ENCODE measurements at regions not wholly inside any gene's neighbourhood (a gene's known extent, or its start where the extent isn't known, plus 50 kb on each side); places are given as distances from the start of the nearest gene placed in this dataset.

DNA sequence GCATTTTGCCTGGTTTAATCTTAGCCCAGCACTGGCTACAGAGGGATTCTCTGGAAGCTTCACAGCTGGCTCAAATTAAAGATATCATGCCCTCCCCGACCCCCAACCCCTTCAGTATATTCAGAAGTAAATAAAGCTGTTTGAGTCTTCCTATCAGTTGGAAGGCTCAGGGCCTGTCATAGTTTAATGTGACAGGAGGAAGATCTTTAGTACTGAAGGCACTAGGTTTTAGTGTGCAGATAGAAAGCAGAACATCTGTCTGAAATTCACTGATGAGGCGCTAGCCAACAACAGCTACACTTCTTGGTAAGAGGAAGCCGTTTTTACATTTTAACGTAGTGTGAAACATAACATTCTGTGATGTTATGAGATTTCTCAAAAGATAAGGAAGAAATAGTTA is 969.1 kb upstream of the CDH2 start:
- Histone ChIP-seq H3K27ac (replicated peaks) (no peak overlapping the region), H3K27me3 (ENCODE audit: low read depth) (no peaks in the 10 kb centered on the region), H3K36me3 (no peaks in the 10 kb centered on the region), H3K4me3 (no peak overlapping the region), H3K9me3 (replicated peaks) (peaks cover 4% of the 10 kb centered on the region), H3K4me1 (no peaks in the 10 kb centered on the region)
- intact Hi-C loops (cut with micrococcal nuclease) = no loop called here
- DNase-seq = no peak
- TF ChIP-seq, protein P1, sequence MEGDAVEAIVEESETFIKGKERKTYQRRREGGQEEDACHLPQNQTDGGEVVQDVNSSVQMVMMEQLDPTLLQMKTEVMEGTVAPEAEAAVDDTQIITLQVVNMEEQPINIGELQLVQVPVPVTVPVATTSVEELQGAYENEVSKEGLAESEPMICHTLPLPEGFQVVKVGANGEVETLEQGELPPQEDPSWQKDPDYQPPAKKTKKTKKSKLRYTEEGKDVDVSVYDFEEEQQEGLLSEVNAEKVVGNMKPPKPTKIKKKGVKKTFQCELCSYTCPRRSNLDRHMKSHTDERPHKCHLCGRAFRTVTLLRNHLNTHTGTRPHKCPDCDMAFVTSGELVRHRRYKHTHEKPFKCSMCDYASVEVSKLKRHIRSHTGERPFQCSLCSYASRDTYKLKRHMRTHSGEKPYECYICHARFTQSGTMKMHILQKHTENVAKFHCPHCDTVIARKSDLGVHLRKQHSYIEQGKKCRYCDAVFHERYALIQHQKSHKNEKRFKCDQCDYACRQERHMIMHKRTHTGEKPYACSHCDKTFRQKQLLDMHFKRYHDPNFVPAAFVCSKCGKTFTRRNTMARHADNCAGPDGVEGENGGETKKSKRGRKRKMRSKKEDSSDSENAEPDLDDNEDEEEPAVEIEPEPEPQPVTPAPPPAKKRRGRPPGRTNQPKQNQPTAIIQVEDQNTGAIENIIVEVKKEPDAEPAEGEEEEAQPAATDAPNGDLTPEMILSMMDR (IDR thresholded peaks at IDR 0.05; ENCODE audit: borderline replicate concordance) = no peak

DNA sequence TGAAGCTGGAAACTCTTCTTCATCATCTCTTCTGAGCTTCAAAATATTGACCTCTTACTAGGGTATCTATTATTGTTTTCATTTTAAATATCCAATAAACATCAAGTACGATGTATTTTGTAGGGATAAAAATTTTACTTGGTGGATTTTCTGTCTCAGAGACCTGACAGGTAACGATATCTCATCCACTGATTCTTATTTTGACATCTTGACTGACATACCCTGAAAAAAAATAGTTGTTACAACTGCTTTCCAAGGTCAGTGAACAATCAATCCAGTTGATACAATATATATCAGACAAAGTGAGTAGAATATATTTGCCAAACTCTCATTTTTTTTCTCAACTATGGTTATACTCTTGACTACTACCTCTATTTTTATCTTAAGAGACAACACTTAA is 963.7 kb upstream of the CDH2 start:
- Histone ChIP-seq H3K27ac (replicated peaks) (no peak overlapping the region), H3K4me1 (no peaks in the 10 kb centered on the region), H3K4me3 (no peak overlapping the region), H3K36me3 (no peaks in the 10 kb centered on the region), H3K27me3 (ENCODE audit: low read depth) (no peaks in the 10 kb centered on the region), H3K9me3 (replicated peaks) (peaks cover 4% of the 10 kb centered on the region)
- intact Hi-C loops (cut with micrococcal nuclease) = no loop called here
- no peak for DNase-seq
- TF ChIP-seq, protein P1 (IDR thresholded peaks at IDR 0.05; ENCODE audit: borderline replicate concordance) = no peak

DNA sequence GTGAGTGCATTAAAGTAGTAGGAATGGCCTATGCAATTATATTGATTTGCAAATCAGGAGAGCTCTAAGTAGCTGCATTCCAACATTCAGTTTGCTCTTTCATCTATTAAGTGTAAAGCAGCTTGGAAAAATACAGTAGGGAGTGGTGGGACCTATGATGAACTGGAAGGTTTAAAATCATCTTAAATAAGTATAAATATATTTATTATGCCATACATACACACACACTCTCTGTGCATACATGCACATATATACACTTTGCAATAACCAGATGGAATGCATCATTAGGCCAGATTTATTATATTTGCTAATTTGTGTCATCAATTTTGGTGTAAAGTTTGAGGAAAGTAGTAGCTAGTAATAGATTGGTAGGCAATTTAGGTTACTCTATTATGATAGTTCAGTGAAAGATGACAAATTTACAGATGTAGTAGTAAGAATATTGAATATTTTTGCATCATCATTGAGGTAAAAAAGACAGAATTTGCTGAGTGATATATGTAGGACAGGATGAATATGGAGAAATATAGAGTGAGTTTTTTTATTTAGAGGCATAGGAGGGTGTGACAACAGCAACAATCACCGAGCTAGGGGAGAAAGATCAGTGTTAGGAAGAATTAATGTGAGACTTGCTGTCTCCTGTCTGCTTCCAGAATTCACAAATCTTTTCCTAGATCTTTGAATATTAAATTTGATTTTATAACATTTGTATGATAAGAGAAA is 961.0 kb upstream of the CDH2 start:
- H3K27me3 ChIP-seq (ENCODE audit: low read depth) = no peaks in the 10 kb centered on the region
- H3K4me1 ChIP-seq = no peaks in the 10 kb centered on the region
- no peak overlapping the region for H3K27ac ChIP-seq (replicated peaks)
- DNase-seq = no peak
- H3K36me3 ChIP-seq = no peaks in the 10 kb centered on the region
- TF ChIP-seq, protein P1 (IDR thresholded peaks at IDR 0.05; ENCODE audit: borderline replicate concordance) = no peak
- peaks cover 4% of the 10 kb centered on the region for H3K9me3 ChIP-seq (replicated peaks)
- no peak overlapping the region for H3K4me3 ChIP-seq
- intact Hi-C loops (cut with micrococcal nuclease) = no loop called here

DNA sequence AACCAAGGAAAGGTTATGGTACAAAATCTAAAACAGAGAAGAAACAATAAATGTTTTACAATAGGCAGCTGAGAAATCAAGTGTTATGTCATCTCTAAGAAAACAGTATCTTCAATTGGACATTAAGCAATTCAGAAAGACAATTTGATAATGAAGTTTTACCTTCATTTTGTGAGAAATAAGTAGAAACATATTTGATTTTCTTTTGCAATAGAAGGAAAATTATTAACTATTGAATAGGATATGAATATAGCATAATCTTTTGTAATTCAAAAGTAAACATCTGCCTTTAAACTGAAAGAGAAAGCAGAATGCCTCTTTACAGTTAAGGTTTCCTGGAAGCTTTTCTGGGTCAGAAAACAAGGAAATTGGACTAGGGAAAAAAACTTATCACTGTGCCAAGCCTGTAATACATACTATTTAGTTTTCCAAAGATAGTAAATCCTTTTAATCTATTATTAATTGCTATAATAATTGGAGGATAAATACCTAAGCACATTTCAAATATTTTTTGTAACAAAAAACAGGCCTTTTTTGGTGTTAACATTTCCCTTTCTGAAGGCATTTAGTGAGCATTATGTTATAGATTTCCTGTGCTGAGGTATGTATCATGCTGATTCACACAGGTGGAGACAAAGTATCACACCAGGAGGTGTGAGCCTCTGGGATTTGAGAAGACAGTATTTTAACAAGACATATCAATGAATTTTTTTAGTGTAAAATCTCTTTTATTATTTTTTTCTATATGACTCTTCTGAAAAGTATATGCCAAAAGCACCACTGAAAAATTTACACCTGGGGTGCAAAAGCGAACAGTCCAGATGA is 947.0 kb upstream of the CDH2 start:
- Histone ChIP-seq H3K36me3 (no peaks in the 10 kb centered on the region), H3K27me3 (ENCODE audit: low read depth) (no peaks in the 10 kb centered on the region), H3K9me3 (replicated peaks) (no peaks in the 10 kb centered on the region), H3K27ac (replicated peaks) (no peak overlapping the region), H3K4me3 (no peak overlapping the region), H3K4me1 (no peaks in the 10 kb centered on the region)
- intact Hi-C loops (cut with micrococcal nuclease) = no loop called here
- no peak for DNase-seq
- TF ChIP-seq, protein P1 (IDR thresholded peaks at IDR 0.05; ENCODE audit: borderline replicate concordance) = no peak

DNA sequence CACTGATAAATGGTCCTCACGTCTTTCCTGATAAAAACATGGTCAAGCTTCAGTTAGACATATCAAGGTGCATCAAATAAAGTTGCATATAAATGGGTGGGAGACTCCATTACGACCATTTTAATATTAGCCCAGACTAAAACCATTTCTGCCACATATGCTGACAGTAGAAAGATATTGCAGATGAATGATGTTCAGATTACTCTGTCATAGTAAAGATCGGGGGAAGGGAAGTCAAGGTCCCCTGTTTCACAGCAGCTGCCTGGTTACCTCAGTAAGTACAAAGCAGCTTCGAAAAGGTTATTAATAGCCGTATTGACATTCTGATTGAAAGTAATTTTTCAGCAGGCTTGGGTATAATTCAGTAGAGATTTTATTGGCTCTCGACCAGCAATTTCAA is 927.7 kb upstream of the CDH2 start:
- Histone ChIP-seq H3K27me3 (ENCODE audit: low read depth) (no peaks in the 10 kb centered on the region), H3K36me3 (no peaks in the 10 kb centered on the region), H3K4me3 (no peak overlapping the region), H3K4me1 (no peaks in the 10 kb centered on the region), H3K9me3 (replicated peaks) (peaks cover 3% of the 10 kb centered on the region), H3K27ac (replicated peaks) (no peak overlapping the region)
- TF ChIP-seq, protein P1 (IDR thresholded peaks at IDR 0.05; ENCODE audit: borderline replicate concordance) = no peak
- intact Hi-C loops (cut with micrococcal nuclease) = no loop called here
- DNase-seq = no peak
